ENCODE measurements at regions not wholly inside any gene's neighbourhood (a gene's known extent, or its start where the extent isn't known, plus 50 kb on each side); places are given as distances from the start of the nearest gene placed in this dataset.

- TF ChIP-seq, protein P1, sequence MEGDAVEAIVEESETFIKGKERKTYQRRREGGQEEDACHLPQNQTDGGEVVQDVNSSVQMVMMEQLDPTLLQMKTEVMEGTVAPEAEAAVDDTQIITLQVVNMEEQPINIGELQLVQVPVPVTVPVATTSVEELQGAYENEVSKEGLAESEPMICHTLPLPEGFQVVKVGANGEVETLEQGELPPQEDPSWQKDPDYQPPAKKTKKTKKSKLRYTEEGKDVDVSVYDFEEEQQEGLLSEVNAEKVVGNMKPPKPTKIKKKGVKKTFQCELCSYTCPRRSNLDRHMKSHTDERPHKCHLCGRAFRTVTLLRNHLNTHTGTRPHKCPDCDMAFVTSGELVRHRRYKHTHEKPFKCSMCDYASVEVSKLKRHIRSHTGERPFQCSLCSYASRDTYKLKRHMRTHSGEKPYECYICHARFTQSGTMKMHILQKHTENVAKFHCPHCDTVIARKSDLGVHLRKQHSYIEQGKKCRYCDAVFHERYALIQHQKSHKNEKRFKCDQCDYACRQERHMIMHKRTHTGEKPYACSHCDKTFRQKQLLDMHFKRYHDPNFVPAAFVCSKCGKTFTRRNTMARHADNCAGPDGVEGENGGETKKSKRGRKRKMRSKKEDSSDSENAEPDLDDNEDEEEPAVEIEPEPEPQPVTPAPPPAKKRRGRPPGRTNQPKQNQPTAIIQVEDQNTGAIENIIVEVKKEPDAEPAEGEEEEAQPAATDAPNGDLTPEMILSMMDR (IDR thresholded peaks at IDR 0.05; ENCODE audit: low read depth, low read length, missing control alignments): no peak
- DNase-seq: no peak
- H3K27ac ChIP-seq: no peak overlapping the region
- H3K36me3 ChIP-seq (replicated peaks): no peaks in the 10 kb centered on the region
- no peaks in the 10 kb centered on the region for H3K27me3 ChIP-seq (replicated peaks)
- H3K4me3 ChIP-seq (ENCODE audit: low read depth, low read length): no peak overlapping the region
- in situ Hi-C loops (cut with HindIII; ENCODE audit: low pct_ligation_motif_present, low sequenced_read_pairs): no loop called here
These were observed 842.2 kb downstream of the EPHA7 start for GRCh38 chr6:92577077-92577719.

GRCh38 chr6:92568541-92568940 is 850.8 kb downstream of the EPHA7 start:
- no peak overlapping the region for H3K4me3 ChIP-seq (ENCODE audit: low read depth, low read length)
- TF ChIP-seq, protein P1 (IDR thresholded peaks at IDR 0.05; ENCODE audit: low read depth, low read length, missing control alignments): no peak
- no peaks in the 10 kb centered on the region for H3K36me3 ChIP-seq (replicated peaks)
- H3K27me3 ChIP-seq (replicated peaks): no peaks in the 10 kb centered on the region
- DNase-seq: no peak
- in situ Hi-C loops (cut with HindIII; ENCODE audit: low pct_ligation_motif_present, low sequenced_read_pairs): no loop called here
- no peak overlapping the region for H3K27ac ChIP-seq

- no peak overlapping the region for H3K4me3 ChIP-seq (ENCODE audit: low read depth, low read length)
- H3K27me3 ChIP-seq (replicated peaks): no peaks in the 10 kb centered on the region
- H3K36me3 ChIP-seq (replicated peaks): no peaks in the 10 kb centered on the region
- DNase-seq: no peak
- in situ Hi-C loops (cut with HindIII; ENCODE audit: low pct_ligation_motif_present, low sequenced_read_pairs): no loop called here
- TF ChIP-seq, protein P1 (IDR thresholded peaks at IDR 0.05; ENCODE audit: low read depth, low read length, missing control alignments): no peak
- no peak overlapping the region for H3K27ac ChIP-seq
These were observed 852.7 kb downstream of the EPHA7 start for GRCh38 chr6:92566632-92567031.

DNA sequence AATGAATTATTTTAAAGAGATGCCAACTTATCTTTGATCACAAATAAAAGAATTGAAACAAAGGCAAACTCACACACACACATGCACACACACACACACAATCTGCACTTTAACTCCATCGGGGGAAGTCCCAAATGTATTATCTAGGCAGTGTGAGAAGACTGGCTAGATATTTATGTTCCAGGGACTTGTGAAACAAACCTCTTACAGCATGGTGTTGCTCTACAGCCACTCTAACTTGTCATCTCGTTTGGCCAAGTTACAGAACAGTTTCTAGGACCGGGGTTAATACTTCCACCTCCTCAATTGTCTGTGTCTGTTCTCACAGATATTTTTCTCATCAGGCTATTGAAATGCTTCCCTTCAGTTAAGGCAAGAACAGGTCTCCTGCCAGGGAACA is 855.0 kb downstream of the EPHA7 start:
- in situ Hi-C loops (cut with HindIII; ENCODE audit: low pct_ligation_motif_present, low sequenced_read_pairs): no loop called here

GRCh38 chr6:92559611-92560010 is 859.7 kb downstream of the EPHA7 start:
- H3K36me3 ChIP-seq (replicated peaks): no peaks in the 10 kb centered on the region
- DNase-seq: no peak
- in situ Hi-C loops (cut with HindIII; ENCODE audit: low pct_ligation_motif_present, low sequenced_read_pairs): no loop called here

More for the DNA sequence above, 855.0 kb downstream of the EPHA7 start:
- Histone ChIP-seq H3K36me3 (replicated peaks) (no peaks in the 10 kb centered on the region), H3K27ac (no peak overlapping the region), H3K4me3 (ENCODE audit: low read depth, low read length) (no peak overlapping the region), H3K27me3 (replicated peaks) (no peaks in the 10 kb centered on the region)
- no peak for DNase-seq
- TF ChIP-seq, protein P1 (IDR thresholded peaks at IDR 0.05; ENCODE audit: low read depth, low read length, missing control alignments): no peak

More at GRCh38 chr6:92559611-92560010, 859.7 kb downstream of the EPHA7 start:
- H3K27me3 ChIP-seq (replicated peaks): no peaks in the 10 kb centered on the region
- H3K4me3 ChIP-seq (ENCODE audit: low read depth, low read length): no peak overlapping the region
- TF ChIP-seq, protein P1 (IDR thresholded peaks at IDR 0.05; ENCODE audit: low read depth, low read length, missing control alignments): no peak
- H3K27ac ChIP-seq: no peak overlapping the region

Data from brain microvascular endothelial cell (primary cell).